ENCODE measurements at regions not wholly inside any gene's neighbourhood (a gene's known extent, or its start where the extent isn't known, plus 50 kb on each side); places are given as distances from the start of the nearest gene placed in this dataset.

DNA sequence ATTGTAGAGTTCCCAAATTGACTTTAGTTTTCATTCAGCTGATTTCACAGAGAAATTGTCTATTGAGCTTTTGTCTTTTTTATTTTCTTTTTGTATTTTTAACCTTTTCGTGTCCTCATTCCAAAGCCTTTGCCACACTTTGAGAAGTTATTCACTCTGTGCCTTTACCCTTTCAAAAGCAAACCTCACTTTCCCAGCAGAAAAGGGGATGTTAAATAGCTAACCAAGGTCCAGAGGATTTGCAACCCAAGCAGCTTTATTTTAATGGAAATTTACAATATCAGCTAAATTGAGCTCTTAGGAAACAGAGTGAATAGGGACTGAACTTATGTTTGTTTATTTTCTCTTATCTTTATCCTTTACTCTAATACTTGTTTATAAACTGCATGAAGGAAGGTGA, 428.8 kb downstream of the PCDH7 start:
- intact Hi-C loops (cut with DNase I; ENCODE audit: low total_unique reads): no loop called here

DNA sequence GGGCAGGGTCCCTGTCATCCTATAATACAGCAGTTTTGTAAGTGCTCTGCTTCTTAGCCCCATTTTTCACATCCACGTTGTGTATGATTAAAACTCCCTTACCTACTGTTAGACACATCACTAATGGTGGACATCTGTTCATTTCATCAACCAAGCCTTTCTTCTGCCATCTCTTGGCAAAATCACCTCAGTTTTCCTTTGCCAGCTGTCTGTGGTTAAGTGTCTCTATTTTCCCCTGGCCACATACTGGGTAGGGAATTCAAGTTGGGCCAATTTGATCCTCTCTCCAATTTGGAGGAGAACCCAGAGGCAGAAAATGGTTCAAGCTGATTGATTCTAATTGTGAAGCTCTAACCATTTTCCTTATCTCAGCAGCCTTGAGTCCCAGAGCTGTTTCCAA, 436.1 kb downstream of the PCDH7 start:
- H3K4me1 ChIP-seq: no peaks in the 10 kb centered on the region
- H3K4me3 ChIP-seq: no peak overlapping the region
- no peak for DNase-seq (ENCODE audit: low spot score in 2 of 2)
- no peaks in the 10 kb centered on the region for H3K36me3 ChIP-seq
- no peak overlapping the region for H3K27ac ChIP-seq
- TF ChIP-seq POLR2AphosphoS5 (IDR thresholded peaks at IDR 0.05) (no peak), POLR2A (IDR thresholded peaks at IDR 0.05) (no peak), CTCF (IDR thresholded peaks at IDR 0.05) (no peak)
- intact Hi-C loops (cut with DNase I; ENCODE audit: low total_unique reads): no loop called here
- no peaks in the 10 kb centered on the region for H3K27me3 ChIP-seq
- no peaks in the 10 kb centered on the region for H3K9me3 ChIP-seq

More for the DNA sequence above, 428.8 kb downstream of the PCDH7 start:
- Histone ChIP-seq H3K4me1 (no peaks in the 10 kb centered on the region), H3K36me3 (no peaks in the 10 kb centered on the region), H3K4me3 (no peak overlapping the region), H3K9me3 (no peaks in the 10 kb centered on the region), H3K27me3 (no peaks in the 10 kb centered on the region), H3K27ac (no peak overlapping the region)
- no peak for DNase-seq (ENCODE audit: low spot score in 2 of 2)
- TF ChIP-seq POLR2AphosphoS5 (IDR thresholded peaks at IDR 0.05) (no peak), POLR2A (IDR thresholded peaks at IDR 0.05) (no peak), CTCF (IDR thresholded peaks at IDR 0.05) (no peak)

- Histone ChIP-seq H3K4me1 (no peaks in the 10 kb centered on the region), H3K27ac (no peak overlapping the region), H3K9me3 (no peaks in the 10 kb centered on the region), H3K27me3 (no peaks in the 10 kb centered on the region), H3K4me3 (no peak overlapping the region), H3K36me3 (no peaks in the 10 kb centered on the region)
- DNase-seq (ENCODE audit: low spot score in 2 of 2): no peak
- TF ChIP-seq POLR2A (IDR thresholded peaks at IDR 0.05) (no peak), CTCF (IDR thresholded peaks at IDR 0.05) (no peak), POLR2AphosphoS5 (IDR thresholded peaks at IDR 0.05) (no peak)
- intact Hi-C loops (cut with DNase I; ENCODE audit: low total_unique reads): no loop called here
Observed at GRCh38 chr4:31160146-31160545, 440.0 kb downstream of the PCDH7 start.

GRCh38 chr4:31169846-31170245, 449.7 kb downstream of the PCDH7 start:
- H3K27ac ChIP-seq: no peak overlapping the region
- TF ChIP-seq CTCF (IDR thresholded peaks at IDR 0.05) (no peak), POLR2A (IDR thresholded peaks at IDR 0.05) (no peak), POLR2AphosphoS5 (IDR thresholded peaks at IDR 0.05) (no peak)
- no peak for DNase-seq (ENCODE audit: low spot score in 2 of 2)
- H3K27me3 ChIP-seq: no peaks in the 10 kb centered on the region
- H3K4me1 ChIP-seq: no peaks in the 10 kb centered on the region
- H3K9me3 ChIP-seq: no peaks in the 10 kb centered on the region
- H3K4me3 ChIP-seq: no peak overlapping the region
- intact Hi-C loops (cut with DNase I; ENCODE audit: low total_unique reads): no loop called here
- no peaks in the 10 kb centered on the region for H3K36me3 ChIP-seq

GRCh38 chr4:31171362-31171761, 451.2 kb downstream of the PCDH7 start:
- Histone ChIP-seq H3K4me3 (no peak overlapping the region), H3K4me1 (no peaks in the 10 kb centered on the region), H3K36me3 (no peaks in the 10 kb centered on the region), H3K9me3 (no peaks in the 10 kb centered on the region), H3K27me3 (no peaks in the 10 kb centered on the region), H3K27ac (no peak overlapping the region)
- no peak for TF ChIP-seq POLR2A (IDR thresholded peaks at IDR 0.05)
- TF ChIP-seq CTCF (IDR thresholded peaks at IDR 0.05): no peak
- no peak for TF ChIP-seq POLR2AphosphoS5 (IDR thresholded peaks at IDR 0.05)
- intact Hi-C loops (cut with DNase I; ENCODE audit: low total_unique reads): no loop called here
- no peak for DNase-seq (ENCODE audit: low spot score in 2 of 2)
